ENCODE measurements at regions not wholly inside any gene's neighbourhood (a gene's known extent, or its start where the extent isn't known, plus 50 kb on each side); places are given as distances from the start of the nearest gene placed in this dataset. TPM values are rescaled to one million over a fixed set of nuclear protein-coding genes. Genes with fewer than 3 reads are reported as not detected.
"Not testable (repeated sequence)": the region's sequence is repeated elsewhere in the genome, so short reads cannot be mapped to it uniquely, and the experiment has no call there.

DNA sequence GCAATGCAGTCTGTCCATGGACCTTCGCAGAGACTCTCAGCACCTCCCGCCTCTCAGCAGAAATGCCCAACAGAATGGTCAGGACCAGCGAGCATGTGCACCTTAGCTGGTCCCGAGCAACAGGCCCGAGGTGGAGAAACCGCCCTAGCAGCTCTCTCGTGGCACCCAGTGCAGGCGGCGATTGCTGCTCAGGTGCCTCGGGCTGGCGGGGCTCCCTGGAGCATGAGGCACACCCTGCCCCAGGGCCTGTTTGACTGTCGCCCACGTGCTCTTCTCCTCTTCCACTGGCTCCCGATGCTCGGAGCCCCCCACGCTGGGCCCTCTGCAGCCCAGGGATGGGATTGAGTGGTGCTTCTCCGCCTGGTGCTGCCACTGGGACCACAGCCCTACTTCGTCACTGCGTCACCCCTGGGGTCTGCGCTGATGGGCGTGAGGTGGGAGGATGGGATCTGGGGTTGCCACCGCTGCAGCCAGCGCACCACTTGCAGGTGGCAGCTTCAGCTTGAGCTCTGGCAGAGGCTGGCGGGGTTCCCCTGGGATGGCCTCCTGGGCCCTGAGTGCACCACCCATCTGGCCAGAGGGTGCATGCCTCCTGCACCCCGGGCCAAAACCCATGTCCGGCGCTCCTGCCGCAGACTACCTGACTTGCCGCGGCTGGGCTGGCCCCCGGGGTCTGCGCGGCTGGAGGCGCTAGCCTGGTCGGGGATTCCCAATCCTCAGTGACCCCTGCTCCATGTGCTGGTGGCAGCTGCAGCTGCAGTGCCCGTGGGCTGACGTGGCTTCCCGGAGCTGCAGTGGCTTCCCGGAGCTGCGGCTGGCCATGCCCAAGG, 244.2 kb downstream of the FOXD4L6 start:
- TF ChIP-seq, protein P1, sequence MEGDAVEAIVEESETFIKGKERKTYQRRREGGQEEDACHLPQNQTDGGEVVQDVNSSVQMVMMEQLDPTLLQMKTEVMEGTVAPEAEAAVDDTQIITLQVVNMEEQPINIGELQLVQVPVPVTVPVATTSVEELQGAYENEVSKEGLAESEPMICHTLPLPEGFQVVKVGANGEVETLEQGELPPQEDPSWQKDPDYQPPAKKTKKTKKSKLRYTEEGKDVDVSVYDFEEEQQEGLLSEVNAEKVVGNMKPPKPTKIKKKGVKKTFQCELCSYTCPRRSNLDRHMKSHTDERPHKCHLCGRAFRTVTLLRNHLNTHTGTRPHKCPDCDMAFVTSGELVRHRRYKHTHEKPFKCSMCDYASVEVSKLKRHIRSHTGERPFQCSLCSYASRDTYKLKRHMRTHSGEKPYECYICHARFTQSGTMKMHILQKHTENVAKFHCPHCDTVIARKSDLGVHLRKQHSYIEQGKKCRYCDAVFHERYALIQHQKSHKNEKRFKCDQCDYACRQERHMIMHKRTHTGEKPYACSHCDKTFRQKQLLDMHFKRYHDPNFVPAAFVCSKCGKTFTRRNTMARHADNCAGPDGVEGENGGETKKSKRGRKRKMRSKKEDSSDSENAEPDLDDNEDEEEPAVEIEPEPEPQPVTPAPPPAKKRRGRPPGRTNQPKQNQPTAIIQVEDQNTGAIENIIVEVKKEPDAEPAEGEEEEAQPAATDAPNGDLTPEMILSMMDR (IDR thresholded peaks at IDR 0.05): no peak
- Mint-ChIP-seq H3K4me3 (no peak overlapping the region), H3K27me3 (ENCODE audit: insufficient read depth) (peaks cover 3% of the 10 kb centered on the region; the same call in 1 of the 2 replicates), H3K27ac (no peak overlapping the region), H3K36me3 (ENCODE audit: low read depth) (peaks cover 47% of the 10 kb centered on the region), H3K4me1 (ENCODE audit: low read depth) (no peaks in the 10 kb centered on the region), H3K9me3 (peaks cover 98% of the 10 kb centered on the region)
- no peak for DNase-seq

DNA sequence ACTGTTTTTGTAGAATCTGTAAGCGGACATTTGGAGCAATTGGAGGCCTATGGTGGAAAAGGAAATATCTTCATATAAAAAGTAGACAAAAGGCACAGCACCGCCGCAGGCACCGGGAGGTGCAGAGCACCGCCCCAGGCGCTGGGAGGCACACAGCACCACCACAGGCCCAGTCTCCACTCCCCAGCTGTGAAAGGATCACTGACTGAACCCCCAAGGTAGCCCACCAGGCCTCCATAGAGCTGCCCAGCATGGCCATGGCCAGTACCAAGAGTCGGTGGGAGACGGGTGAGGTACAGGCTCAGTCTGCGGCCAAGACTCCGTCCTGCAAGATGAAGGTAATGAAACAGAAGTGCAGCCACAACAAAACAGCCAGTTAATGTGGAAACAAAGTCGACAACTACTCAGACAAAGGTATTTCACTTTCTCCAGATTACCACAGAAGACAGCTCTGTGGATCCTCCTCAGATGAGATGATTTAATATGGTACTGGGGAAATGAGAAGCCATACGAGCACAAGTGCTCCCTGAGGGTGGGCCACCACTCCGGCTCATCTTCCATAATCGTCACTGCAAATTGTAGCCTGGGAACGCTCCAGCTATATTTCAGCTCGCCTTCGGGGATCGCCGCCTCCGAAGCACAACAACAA, 244.9 kb downstream of the FOXD4L6 start:
- H3K4me1 Mint-ChIP-seq (ENCODE audit: low read depth); DNase-seq; H3K4me3 Mint-ChIP-seq; H3K27me3 Mint-ChIP-seq (ENCODE audit: insufficient read depth); H3K27ac Mint-ChIP-seq: not testable (repeated sequence)
- Mint-ChIP-seq H3K9me3 (peaks cover 91% of the 10 kb centered on the region), H3K36me3 (ENCODE audit: low read depth) (peaks cover 44% of the 10 kb centered on the region)

DNA sequence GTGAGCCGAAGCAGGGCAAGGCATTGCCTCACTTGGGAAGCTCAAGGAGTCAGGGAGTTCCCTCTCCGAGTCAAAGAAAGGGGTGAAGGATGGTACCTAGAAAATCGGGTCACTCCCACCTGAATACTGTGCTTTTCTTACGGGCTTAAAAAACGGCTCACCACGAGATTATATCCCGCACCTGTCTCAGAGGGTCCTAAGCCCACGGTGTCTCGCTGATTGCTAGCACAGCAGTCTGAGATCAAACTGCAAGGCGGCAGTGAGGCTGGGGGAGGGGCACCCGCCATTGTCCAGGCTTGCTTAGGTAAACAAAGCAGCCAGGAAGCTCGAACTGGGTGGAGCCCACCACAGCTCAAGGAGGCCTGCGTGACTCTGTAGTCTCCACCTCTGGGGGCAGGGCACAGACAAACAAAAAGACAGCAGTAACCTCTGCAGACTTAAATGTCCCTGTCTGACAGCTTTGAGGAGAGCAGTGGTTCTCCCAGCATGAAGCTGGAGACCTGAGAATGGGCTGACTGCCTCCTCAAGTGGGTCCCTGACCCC, 254.7 kb downstream of the FOXD4L6 start:
- Mint-ChIP-seq H3K36me3 (ENCODE audit: low read depth) (peaks cover 60% of the 10 kb centered on the region), H3K27me3 (ENCODE audit: insufficient read depth) (peaks cover 11% of the 10 kb centered on the region), H3K9me3 (peaks cover 81% of the 10 kb centered on the region)
- H3K4me1 Mint-ChIP-seq (ENCODE audit: low read depth); H3K4me3 Mint-ChIP-seq; H3K27ac Mint-ChIP-seq: not testable (repeated sequence)
- peak; percentile 0 for DNase-seq

DNA sequence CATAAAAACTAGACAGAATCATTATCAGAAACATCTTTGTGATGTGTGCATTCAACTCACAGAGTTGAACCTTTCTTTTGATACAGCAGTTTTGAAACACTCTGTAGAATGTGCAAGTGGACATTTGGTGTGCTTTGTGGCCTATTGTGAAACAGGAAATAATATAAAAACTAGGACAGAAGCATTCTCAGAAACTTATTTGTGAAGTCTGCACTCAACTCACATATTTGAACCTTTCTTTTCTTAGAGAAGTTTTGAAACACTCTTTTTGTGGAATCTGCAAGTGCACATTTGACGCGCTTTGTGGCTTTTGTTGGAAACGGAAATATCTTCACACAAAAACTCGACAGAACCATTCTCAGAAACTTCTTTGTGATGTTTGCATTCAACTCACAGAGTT, 260.0 kb downstream of the FOXD4L6 start:
- not testable (repeated sequence) for H3K27me3 Mint-ChIP-seq (ENCODE audit: insufficient read depth); H3K4me1 Mint-ChIP-seq (ENCODE audit: low read depth); DNase-seq; H3K4me3 Mint-ChIP-seq; H3K27ac Mint-ChIP-seq
- Mint-ChIP-seq H3K9me3 (peaks cover 61% of the 10 kb centered on the region), H3K36me3 (ENCODE audit: low read depth) (peaks cover 58% of the 10 kb centered on the region)

Small RNA genes lying in the stretch of these regions (microRNA-seq; reads per million reads assigned to microRNA genes)
- gene MIR1299: not detected
